ENCODE measurements at regions not wholly inside any gene's neighbourhood (a gene's known extent, or its start where the extent isn't known, plus 50 kb on each side); places are given as distances from the start of the nearest gene placed in this dataset.
A peak's percentile ranks its signal among the peaks of the same experiment; 100 is the strongest.
"Not testable (repeated sequence)": the region's sequence is repeated elsewhere in the genome, so short reads cannot be mapped to it uniquely, and the experiment has no call there.

GRCh38 chr3:20645340-20645739 is 459.3 kb upstream of the SGO1 start:
- DNase-seq (ENCODE audit: low spot score): no peak

DNA sequence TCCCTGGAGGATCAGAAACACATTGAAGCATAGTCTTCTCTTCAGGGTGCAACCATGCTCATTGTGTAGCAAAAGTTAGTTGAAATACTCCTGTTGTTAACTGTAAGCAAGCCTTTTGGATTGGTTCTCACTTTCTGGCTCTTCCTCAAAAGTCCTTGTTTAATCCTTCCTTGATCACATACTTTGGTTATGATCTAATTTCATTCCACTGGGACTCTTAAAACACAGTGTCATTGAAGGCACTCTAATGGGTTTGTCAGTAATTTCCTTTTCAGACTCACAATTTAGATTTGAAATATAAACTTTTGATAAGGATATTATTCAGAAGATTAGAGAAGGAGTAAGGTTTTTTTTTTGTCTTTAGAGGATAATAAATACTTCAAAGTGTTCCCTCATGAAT is 451.7 kb upstream of the SGO1 start:
- DNase-seq (ENCODE audit: low spot score): no peak

- DNase-seq (ENCODE audit: low spot score): no peak
Observed at GRCh38 chr3:20622304-20622703, 436.3 kb upstream of the SGO1 start.

DNA sequence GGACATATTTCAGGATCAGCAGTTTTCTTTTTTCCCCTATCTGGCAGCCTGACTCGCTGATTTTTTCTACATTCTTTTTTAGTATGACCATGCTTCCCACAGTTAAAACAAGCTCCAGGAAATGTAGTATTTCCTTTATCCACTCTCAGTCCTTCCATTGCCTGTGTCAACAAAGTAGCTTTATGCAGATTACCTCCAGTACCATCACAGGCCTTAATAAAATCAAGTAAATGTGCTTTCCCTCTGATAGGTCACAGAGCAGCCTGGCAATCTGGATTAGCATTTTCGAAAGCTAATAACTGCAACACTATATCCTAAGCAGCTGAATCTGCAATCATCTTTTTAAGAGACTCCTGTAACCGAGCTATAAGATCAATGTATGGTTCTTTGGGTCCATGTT is 432.6 kb upstream of the SGO1 start:
- DNase-seq (ENCODE audit: low spot score): not testable (repeated sequence)

DNA sequence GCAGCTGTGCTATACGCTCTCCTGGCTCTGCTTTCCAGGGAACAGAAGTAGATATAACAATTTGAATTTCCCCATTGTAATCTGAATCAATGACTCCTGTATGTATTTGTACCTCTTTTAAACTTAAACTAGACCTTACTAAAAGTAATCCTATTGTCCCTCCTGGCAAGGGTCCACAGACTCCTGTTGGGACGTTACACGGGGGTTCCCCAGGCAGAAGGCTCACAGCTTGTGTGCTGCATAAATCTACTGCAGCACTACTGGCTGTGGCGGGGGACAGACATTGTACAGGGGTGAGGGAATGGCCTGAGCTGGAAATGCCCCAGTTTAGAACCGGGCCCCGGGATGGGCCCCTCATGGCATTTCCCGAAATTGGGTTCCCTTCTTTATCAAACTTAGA is 432.2 kb upstream of the SGO1 start:
- DNase-seq (ENCODE audit: low spot score): not testable (repeated sequence)

- DNase-seq (ENCODE audit: low spot score): not testable (repeated sequence)
Observed at GRCh38 chr3:20615982-20616381, 430.0 kb upstream of the SGO1 start.

DNA sequence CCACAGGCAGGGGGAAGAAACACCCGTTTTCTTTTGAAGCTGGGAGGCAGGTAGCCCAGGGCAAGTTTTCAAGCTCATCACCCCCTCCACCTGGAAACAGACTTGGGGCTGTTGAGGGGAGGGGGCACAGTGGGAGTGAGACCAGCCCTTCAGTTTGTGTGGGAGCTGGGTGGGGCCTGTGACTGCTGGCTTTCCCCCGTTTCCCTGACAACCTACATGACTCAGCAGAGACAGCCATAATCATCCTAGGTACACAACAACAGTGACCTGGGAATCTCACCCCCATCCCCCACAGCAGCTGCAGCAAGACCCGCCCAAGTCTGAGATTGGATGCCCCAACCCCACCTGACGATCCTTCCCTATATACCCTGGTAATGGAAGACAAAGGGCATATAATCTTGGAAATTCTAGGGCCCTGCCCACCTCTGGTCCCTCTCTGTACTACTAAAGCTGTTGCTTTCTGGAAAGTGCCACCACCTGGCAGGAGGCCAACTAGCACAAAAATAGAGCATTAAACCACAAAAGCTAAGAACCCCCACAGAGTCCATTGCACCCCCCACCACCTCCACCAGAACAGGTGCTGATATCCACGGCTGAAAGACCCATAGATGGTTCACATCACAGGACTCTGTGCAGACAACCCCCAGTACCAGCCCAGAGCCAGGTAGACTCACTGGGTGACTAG is 422.2 kb upstream of the SGO1 start:
- no peak for DNase-seq (ENCODE audit: low spot score)

GRCh38 chr3:20604659-20605058 is 418.7 kb upstream of the SGO1 start:
- DNase-seq (ENCODE audit: low spot score): no peak

- no peak for DNase-seq (ENCODE audit: low spot score)
Observed at GRCh38 chr3:20589275-20589674, 403.3 kb upstream of the SGO1 start.

- DNase-seq (ENCODE audit: low spot score): no peak
Observed at GRCh38 chr3:20588781-20589180, 402.8 kb upstream of the SGO1 start.

- no peak for DNase-seq (ENCODE audit: low spot score)
Observed at GRCh38 chr3:20583648-20584047, 397.6 kb upstream of the SGO1 start.

- DNase-seq (ENCODE audit: low spot score): no peak
Observed at GRCh38 chr3:20576228-20576627, 390.2 kb upstream of the SGO1 start.

GRCh38 chr3:20575146-20575545 is 389.1 kb upstream of the SGO1 start:
- peak; percentile 41 for DNase-seq (ENCODE audit: low spot score)

DNA sequence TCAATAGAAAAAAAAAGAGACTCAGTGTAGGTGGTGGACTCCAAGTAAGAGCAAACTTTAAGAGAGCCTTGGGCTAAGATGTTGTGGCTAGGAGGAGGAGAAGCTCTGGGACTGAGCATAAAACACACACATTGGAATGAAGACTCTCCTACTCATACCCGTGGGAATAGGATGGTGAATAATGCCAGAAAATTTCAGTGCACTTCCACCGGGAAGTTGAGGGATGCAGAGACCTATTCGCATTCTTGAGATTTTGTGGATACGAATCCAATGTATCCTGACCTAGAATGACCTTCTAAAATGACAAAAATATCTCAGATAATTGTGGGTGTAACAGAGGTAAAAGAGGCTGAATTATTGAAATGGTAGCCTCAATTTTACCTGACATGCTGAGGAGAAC is 388.7 kb upstream of the SGO1 start:
- DNase-seq (ENCODE audit: low spot score): peak; percentile 45

DNA sequence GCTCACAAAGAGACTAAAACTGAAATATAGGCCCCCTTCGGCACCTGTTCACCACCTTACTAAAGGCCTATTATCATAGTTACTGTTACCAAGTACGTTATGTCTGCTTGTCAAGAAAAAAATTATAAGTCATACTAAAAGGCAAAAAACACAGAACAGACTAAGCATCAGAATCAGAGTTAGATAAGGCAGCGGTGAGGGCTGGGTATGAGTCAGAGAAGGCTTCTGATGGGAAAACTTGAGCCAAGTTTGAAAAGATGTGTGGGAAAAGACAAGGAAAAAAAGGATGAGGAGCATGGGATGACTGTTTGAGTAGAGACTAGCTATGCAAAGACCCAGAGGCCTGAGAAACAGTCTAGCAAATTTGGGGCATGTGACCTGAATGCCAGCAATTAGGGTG is 387.2 kb upstream of the SGO1 start:
- DNase-seq (ENCODE audit: low spot score): peak; percentile 21

DNA sequence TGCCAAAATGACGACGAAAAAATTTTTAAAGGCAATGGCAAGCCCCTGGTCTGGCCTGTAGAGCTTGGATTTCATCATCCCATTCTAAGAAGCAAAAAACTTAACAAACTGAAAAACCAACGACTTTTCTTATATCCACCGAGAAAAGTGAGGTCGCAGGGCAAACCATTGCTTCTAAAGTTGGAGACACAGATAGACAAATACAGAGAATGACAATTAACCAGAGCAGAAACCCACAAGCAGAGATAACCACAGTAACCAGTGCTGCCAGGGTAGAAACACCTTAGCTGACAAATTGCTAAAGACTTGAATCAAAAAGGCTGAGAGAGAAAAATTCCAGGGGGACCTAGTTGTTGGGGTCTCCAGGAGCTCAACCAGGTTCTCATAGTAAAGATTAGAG is 386.5 kb upstream of the SGO1 start:
- DNase-seq (ENCODE audit: low spot score): no peak

DNA sequence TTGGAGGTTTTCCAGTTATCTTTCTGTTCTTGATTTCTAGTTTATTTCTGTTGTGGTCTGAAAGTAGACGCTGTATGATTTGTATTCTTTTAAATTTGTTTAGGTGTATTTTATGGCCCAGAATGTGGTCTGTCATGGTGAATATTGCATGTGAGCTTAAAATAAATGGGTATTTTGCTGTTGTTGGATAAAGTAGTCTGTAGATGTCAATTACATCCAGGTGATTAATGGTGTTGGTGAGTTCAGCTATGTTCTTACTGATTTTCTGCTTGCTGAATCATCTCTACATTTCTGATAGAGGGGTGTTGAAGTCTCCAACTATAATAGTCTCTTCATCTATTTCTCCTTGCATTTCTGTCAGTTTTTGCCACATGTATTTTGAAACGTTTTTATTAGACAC is 383.3 kb upstream of the SGO1 start:
- DNase-seq (ENCODE audit: low spot score): no peak

DNA sequence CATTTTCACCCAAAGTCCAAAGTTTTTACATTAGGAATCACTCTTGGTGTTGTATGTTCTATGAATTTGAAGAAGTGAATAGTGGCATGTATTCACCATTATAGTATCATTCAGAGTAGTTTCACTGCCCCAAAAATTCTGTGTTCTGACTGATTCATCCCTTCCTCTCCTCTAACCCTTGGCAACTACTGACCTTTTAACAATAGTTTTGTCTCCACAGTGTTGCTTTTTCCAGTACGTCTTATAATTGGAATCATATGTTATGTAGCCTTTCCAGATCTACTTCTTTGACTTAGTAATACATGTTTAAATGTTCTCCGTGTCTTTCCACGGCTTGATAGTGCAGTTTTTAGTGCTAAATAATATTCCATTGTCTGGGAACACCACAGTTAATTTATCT is 379.0 kb upstream of the SGO1 start:
- DNase-seq (ENCODE audit: low spot score): no peak

GRCh38 chr3:20563985-20564384 is 378.0 kb upstream of the SGO1 start:
- no peak for DNase-seq (ENCODE audit: low spot score)

DNA sequence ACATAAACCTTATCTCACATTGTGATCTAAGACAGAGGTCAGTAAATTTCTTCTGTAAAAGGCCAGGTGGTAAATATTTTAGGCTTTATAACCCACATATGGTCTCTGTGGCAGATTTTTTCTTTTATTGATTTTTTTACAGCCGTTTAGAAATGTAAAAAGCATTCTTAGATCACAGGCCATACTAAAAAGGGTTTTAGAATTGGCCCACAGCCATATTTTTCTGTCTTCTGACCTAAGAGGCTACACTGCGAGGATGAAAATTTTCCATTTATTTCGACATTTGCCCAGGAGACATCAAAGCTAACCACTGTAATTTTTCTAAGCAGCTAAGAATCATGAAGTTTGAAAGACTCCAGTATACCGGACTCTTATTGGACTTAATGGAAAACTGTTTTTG is 377.2 kb upstream of the SGO1 start:
- DNase-seq (ENCODE audit: low spot score): no peak

DNA sequence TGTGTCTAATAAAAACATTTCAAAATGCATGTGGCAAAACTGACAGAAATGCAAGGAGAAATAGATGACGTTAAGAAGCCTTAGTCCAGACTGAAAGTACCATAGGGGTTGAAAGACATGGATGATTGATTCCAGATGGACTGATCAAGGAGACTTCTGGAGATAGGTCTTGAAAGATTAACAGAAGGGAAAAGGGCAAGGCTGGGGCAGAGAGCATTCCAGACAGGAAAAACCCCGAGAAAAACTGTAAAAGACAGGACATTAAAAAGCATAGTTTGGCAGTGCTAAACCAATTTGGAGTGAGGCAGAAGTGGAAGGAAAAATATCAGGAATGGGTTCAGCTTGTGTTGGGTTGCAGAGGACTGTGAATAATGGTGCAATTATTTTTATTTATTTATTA is 375.2 kb upstream of the SGO1 start:
- DNase-seq (ENCODE audit: low spot score): no peak

DNA sequence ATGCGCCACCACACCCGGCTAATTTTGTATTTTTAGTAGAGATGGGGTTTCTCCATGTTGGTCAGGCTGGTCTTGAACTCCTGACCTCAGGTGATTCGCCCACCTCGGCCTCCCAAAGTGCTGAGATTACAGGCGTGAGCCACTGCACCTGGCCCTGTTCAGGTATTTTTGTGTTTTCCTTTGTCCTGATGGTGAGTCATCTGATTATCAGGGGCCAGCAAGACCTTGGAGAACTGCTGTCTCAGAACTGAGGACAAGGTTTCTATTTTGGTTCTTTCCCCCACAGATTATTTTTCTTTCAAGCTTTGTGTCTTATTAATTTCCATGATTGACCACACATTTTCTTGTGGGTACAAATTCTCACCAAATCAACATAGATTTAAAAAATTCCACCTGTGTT is 374.4 kb upstream of the SGO1 start:
- not testable (repeated sequence) for DNase-seq (ENCODE audit: low spot score)

DNA sequence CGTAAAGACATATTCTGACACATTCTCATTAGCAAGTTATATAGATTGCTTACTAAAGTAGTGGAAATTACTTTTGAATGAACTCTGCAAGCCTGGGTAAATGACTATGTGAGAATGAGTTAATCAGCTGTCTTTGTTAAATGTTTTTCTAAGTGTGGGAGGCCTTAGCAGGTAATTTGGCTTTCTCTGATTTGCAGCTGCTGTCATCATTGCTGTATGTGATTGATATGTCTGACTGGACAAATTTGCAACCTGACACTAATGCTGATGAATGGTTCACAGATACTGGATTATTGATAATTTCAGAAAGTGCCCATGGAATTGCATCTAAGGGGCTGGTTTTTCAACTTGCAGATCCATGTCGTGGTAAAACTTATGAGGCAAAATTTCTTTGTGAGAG is 372.2 kb upstream of the SGO1 start:
- no peak for DNase-seq (ENCODE audit: low spot score)

- no peak for DNase-seq (ENCODE audit: low spot score)
Observed at GRCh38 chr3:20556661-20557060, 370.7 kb upstream of the SGO1 start.

Data from hepatic stellate cell (primary cell).